ENCODE measurements at regions not wholly inside any gene's neighbourhood (a gene's known extent, or its start where the extent isn't known, plus 50 kb on each side); places are given as distances from the start of the nearest gene placed in this dataset.

DNA sequence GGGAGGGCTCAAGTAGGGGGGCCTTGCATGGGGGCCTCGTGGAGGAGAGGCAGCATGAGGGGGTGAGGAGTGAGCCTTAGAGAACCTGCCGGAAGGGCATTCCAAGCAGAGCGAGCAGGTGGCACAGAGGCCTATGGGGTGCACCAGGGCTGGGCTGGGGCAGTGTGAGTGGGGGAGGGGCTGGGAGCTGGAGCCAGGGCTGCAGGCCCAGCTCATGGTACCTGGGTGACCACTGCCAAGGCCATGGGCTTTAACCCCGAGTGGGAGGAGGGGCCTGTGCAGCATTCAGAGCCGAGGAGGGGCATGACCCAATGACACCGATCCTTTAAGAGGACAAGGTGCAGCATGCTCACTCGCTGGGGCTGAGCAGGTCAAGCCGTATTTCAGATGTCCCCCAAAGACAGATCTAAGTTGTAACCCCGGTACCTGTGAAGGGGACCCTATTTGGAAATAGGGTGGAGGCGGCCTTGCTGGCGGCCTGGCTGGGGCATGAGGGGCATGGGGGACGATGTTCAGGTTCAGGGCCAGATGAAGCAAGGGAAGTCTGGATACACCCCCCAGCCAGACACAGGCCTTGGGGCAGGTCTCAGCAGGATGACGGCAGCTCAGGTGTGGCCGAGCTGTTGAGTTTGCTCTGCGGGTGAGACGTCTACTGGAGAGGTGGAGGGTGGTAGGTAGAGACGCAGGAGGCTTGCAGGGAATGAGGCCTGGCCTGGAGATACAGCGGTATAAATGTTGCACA, 137.0 kb downstream of the CPZ start:
- H3K27ac ChIP-seq: no peak overlapping the region
- DNase-seq (ENCODE audit: low spot score): peak; percentile 57
- no peak overlapping the region for H3K4me3 ChIP-seq
- TF ChIP-seq, protein P1, sequence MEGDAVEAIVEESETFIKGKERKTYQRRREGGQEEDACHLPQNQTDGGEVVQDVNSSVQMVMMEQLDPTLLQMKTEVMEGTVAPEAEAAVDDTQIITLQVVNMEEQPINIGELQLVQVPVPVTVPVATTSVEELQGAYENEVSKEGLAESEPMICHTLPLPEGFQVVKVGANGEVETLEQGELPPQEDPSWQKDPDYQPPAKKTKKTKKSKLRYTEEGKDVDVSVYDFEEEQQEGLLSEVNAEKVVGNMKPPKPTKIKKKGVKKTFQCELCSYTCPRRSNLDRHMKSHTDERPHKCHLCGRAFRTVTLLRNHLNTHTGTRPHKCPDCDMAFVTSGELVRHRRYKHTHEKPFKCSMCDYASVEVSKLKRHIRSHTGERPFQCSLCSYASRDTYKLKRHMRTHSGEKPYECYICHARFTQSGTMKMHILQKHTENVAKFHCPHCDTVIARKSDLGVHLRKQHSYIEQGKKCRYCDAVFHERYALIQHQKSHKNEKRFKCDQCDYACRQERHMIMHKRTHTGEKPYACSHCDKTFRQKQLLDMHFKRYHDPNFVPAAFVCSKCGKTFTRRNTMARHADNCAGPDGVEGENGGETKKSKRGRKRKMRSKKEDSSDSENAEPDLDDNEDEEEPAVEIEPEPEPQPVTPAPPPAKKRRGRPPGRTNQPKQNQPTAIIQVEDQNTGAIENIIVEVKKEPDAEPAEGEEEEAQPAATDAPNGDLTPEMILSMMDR (IDR thresholded peaks at IDR 0.05): no peak

DNA sequence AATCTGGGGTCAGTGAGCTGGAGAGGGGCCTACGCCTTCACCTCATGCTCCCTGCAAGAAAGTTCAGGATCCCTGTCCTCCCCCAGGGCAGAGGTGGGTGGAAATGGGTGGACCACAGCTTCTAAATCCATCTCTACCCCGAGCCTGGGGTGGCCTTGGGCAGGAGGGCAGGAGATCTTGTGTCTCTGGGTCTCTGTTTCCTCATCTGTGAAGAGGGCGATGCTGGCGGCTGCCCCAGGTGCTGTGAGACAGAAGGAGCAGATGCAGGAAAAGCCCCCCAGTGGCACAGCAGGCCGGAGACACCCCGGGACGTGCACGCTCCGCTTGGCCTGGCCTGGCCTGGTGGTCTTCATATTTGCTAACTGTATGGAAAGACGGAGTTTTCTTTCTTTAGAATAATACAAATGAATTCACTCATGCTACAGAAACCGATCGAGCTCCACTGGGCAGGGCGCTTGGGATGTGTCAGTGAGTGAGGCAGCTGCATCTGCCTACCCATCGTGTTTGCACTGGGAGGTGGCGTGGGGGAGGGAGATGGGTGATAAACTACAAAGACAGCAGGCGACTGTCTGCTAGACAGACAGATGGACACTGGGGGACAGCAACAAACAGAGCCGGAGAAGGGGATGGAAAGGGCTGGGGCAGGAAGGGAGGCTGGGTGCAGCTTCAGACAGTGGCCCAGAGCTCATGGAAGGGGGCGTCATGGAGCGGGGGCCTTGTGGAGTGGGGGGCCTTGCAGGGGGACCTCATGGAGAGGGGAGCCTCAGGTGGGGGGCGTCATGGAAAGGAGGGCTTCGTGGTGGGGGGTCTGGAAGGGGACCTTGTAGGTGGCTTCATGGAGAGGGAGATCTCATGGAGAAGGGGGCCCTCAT, 136.2 kb downstream of the CPZ start:
- TF ChIP-seq, protein P1 (IDR thresholded peaks at IDR 0.05): no peak
- Histone ChIP-seq H3K27ac (no peak overlapping the region), H3K4me3 (no peak overlapping the region)
- DNase-seq (ENCODE audit: low spot score): peak; percentile 58

DNA sequence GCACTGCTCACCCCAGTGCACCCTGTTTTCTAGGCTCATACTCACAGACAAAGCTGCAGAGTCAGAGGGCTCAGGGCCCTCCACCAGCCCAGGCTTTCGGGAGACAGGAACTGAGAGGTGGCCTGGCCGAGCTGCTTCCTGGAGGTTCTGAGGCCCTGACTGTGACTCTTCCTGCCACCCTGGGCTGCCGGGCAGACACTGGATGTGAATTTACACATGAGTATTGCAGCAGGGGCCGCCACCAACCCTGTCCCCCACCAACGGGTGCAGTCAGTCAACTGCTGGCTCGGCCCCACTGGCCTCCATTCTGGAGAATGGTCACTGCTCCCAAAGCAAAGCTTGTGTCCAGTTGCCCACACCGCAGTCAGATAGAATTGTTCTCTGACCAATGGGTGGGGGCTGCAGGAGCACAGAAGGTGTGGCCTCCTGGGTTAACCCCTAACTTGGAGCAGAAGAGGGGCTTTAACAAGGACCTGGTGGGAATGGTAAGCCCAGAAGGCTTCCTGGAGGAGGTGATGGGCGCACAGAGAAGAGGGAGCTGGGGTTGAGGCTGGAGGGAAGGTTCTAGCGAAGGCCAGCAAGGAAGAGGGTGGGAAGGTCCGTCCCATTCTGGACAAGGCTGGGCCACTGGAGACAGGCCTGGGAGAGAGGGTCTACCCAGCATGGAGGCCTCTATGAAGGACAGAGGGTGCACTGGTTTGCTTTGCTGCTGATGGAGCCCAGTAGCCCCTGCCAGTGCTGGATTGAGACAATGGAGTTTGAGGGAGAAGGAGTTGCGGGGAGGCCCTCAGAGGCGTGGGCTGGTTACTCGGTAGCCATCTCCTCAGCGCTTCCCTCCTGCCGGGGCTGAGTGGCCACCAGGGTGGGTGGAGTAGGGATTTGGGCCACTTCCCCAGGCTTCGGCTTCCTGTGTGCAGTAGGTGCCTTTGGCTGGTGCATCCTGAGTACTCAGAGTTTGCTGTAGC, 135.3 kb downstream of the CPZ start:
- TF ChIP-seq, protein P1 (IDR thresholded peaks at IDR 0.05): no peak
- no peak overlapping the region for H3K4me3 ChIP-seq
- DNase-seq (ENCODE audit: low spot score): peak; percentile 31
- H3K27ac ChIP-seq: no peak overlapping the region

DNA sequence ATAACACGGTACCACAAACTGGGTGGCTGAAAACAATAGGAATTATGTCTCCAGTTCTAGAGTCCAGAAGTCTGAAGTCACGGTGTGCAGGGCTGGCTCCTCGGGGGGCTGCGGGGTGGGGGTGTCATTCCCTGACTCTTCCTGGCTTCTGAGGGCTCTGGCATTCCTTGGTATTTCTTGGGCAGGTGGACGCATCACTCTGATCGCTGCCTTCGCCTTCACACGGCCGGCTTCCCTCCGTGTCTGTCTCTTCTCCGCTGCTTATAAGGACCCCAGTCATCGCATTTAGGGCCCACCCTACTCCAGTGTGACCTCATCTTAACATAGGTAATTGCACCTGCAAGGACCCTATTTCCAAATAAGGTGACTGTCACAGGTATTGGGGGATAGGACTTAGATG, 134.6 kb downstream of the CPZ start:
- peak; percentile 47 for DNase-seq (ENCODE audit: low spot score)
- no peak overlapping the region for H3K4me3 ChIP-seq
- TF ChIP-seq, protein P1 (IDR thresholded peaks at IDR 0.05): no peak
- H3K27ac ChIP-seq: no peak overlapping the region

DNA sequence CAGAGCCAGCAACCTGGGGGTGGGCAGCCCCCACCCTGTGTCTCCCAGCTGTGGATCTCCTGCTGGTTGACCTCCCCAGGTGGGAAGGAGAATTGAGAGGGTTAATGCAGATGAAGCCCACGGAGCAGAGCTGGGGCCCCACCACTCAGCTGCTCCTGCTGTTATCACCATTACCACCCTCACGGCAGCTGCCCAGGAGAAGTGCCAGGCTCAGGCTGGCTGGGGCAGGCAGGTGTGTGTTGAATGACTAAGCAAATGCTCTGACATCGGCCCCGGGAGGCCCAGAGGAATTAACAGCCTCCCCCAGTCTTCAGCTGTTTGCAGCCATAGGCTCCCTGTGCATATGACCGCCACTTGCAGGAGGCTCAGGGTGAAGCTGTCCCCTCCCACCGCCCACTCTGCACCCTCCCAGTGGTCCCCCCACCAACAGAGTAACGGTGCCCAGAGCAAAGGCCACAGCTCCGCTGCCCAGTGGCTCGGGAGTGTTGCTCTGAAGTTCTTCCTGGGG, 133.8 kb downstream of the CPZ start:
- H3K4me3 ChIP-seq: no peak overlapping the region
- no peak overlapping the region for H3K27ac ChIP-seq
- TF ChIP-seq, protein P1 (IDR thresholded peaks at IDR 0.05): no peak
- peak; percentile 46 for DNase-seq (ENCODE audit: low spot score)

DNA sequence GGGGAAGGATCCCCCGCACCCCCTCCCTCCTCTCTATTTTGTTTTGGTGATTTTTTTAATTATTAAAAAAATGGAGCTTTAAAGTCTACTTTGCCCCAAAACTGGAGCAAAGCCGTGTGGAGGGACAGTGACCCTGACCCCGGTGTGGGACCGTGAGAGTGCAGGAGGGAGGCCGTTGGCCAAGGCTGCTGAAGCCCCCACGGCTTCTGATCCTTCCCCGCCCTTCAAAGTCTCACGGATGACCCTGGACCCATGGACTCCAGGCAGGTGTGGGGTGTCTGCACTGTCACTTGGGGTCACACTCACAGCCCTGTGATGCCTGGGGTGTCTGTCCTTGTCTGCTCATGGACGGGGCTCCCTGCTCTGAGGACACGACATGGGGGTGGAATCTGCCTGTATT, 133.3 kb downstream of the CPZ start:
- Histone ChIP-seq H3K4me3 (no peak overlapping the region), H3K27ac (no peak overlapping the region)
- TF ChIP-seq, protein P1 (IDR thresholded peaks at IDR 0.05): no peak
- peak; percentile 45 for DNase-seq (ENCODE audit: low spot score)

Measured in coronary artery (tissue), 2 donors.